GM19351 (cell line): ENCODE measurements at regions not wholly inside any gene's neighbourhood (a gene's known extent, or its start where the extent isn't known, plus 50 kb on each side); places are given as distances from the start of the nearest gene placed in this dataset.

Experiments used
- ATAC-seq: cut with Tn5 transposase; IDR thresholded peaks from one replicate; pipeline ENCODE4 v1.9.1; 2021; ENCODE audit warnings: mild to moderate bottlenecking, moderate library complexity; ENCODE audit not compliant: unreplicated experiment

DNA sequence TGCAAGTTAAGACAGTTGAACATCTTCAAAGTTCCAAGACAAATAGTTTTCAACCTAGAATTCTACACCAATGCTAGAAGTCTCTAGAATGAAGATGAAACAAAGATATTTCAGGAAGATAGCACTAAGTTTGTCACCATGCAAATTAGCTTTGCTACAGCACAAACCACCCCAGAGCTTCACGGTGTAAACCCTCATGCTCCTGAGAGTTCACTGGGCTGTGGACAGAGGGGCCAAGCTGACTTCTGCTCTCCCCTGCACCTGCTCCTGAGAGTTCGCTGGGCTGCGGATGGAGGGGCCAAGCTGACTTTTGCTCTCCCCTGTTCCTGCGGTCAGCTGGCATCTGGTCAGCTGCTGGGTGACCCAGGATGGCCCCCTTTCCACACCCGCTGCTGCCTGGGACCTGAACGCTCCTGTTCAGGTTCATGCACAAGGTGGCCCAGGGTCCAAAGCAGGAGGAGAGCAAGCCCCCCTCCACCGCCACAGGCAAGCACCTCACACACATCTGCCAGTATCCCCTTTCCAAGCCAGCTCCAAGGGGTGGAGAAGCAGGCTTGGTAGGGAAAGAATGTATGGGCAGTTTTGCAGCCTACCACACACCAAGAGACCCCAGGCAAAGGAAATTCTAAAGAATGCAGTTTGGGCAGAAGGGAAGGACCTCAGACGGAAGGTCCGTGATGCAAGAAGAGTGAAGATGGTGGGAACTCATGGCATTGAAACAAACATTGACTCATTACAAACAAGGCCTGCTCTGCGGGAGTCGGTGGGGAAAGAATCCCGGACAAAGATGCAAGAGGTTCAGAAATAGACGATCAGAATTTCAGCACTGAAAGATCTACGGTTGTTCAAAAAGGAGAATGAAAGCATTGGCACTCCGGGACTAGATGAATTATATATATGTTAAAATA is 137.8 kb upstream of the PPP2R2D start:
- no peak for ATAC-seq

DNA sequence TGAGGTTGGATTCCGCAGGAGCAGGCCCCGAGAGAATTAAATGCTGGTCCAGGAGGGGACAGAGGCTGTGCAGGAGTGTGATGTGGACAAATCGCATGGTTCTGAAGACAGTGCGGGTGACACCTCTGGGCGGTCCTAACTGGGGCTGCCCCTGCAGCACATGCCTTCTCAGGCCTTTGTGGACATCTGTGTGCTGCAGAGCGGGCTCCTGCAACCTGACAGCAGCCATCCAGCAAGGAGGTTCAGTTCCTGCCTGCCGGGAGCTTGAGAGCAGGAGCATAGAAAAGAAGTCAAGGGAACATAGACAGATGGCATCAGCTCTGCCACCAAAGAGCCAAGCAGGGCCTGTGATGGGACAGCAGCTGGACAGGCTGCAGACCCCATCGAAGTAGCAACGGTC is 135.9 kb upstream of the PPP2R2D start:
- no peak for ATAC-seq

GRCh38 chr10:131766096-131766495 is 134.7 kb upstream of the PPP2R2D start:
- ATAC-seq = no peak

DNA sequence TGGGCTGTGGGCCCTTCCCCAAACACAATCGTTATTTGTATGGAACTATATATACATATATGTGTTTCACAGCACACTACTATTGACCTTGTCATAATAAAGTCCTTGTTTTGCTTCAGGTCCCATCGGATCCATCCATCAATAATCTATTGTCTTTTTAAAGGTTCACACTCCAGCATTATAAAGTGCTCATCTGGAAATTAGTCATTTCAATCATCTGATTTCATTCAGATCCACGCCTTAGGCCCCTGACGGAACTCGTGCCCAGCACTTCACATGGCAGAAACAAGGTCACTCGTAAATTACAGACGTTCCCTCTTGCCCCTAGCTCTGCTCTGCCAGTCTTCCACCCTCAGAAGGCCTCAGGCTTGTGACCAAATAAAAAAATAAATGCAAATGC is 133.1 kb upstream of the PPP2R2D start:
- no peak for ATAC-seq

DNA sequence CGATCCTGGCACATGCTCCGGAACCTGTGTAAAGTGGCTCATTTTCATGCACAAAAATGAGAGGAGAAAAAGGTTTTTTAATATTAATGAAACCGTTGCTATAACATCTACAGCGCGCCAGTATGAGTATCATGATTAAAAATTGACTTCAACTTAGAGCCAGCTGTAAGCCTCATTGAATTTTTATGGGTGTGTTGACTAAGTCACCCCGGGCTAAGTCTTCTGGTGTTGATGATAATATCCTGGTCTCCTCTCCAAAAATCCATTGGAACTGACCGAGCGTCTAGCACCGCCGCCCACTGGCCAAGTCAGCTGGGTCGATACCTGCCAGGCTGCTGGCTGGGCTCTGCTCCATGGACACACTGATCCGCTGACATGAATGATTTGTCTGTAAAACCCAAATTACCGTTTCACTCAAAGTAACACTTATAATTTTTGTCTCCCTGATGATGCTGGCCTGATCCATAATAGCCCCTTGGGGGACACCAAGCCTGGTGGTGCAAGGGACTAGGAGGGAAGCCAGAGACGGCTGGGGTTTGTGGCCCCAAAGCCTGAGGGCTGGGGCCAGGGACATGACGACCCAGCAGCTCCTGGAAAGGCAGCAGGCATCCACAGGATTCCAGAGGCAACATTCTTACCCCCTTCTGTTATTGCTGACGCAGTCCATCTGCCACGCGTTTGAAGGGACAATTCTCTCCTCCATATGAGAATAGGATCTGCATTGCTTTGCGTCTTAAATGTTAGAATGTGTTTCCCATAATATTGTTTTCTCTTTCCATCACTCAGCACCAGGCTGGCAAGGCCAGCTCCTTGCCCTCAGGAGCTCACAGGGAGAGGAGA is 131.0 kb upstream of the PPP2R2D start:
- no peak for ATAC-seq

DNA sequence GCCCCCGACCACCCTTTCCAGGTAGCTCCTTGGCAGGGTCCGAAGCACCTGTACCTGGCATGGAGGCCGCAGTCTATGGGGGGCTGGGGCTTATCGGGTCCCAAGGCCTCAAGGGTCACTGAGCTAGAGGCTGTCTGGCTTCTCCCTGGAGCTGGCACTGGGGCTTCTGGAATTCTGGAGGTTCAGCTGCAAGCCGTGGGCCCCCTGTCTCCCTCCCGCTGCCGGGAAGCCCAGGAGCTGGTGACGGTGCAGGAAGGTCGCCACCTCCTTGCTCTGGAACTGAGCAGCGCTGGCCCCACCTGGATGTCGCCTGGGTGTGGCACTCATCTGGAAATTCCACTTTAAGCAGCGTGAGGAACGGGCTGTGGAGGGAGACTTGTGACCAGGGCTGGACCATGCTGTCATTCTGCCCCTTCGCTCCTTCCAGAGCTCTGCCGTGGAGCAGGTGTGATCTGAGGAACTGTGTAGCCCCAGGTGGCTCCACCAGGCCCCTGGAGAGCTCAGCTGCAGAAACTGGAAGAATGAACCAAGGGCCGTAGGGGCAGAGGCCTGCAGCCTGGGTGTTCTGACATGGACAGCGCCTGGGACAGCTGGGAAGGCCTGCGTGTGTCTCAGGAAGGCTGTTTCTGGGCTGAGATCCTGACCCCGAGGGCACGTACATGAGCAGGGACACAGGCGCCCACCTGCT is 129.7 kb upstream of the PPP2R2D start:
- ATAC-seq = no peak

DNA sequence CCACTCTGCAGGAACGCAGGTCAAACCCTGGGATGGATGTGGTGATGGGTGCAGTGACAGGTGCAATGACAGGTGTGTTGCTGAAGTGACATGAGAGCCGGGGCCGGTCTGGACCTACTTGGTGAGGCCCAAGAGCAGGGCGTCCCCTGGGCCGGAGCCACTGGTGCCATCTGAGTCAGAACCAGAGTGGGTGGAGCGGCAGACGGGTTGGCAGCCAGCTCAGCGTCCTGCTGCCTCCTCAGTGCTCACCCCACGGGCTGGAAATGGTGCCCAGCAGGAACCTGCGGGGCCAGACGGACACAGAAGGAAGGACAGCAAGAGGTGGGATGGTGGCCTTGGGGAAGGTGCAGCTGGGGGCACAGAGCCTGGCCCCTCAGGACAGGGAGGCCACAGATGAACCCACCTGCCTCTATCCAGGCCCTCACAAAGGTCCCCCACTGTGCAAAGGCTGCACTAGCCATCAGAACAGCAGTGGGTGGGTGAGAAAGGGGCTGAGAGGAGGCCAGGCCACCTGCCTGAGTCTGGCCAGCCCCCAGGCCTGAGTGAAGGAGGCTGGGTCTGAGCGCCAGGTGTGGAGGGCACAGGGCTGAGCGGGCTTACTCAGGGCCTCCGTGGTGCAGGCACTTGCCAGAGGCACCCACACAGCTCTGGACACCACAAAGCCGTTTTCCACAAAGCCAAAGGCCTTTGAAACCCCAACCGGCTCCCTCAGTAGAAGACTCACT is 129.0 kb upstream of the PPP2R2D start:
- ATAC-seq = no peak

- no peak for ATAC-seq
These were observed 128.4 kb upstream of the PPP2R2D start for GRCh38 chr10:131772441-131772840.

DNA sequence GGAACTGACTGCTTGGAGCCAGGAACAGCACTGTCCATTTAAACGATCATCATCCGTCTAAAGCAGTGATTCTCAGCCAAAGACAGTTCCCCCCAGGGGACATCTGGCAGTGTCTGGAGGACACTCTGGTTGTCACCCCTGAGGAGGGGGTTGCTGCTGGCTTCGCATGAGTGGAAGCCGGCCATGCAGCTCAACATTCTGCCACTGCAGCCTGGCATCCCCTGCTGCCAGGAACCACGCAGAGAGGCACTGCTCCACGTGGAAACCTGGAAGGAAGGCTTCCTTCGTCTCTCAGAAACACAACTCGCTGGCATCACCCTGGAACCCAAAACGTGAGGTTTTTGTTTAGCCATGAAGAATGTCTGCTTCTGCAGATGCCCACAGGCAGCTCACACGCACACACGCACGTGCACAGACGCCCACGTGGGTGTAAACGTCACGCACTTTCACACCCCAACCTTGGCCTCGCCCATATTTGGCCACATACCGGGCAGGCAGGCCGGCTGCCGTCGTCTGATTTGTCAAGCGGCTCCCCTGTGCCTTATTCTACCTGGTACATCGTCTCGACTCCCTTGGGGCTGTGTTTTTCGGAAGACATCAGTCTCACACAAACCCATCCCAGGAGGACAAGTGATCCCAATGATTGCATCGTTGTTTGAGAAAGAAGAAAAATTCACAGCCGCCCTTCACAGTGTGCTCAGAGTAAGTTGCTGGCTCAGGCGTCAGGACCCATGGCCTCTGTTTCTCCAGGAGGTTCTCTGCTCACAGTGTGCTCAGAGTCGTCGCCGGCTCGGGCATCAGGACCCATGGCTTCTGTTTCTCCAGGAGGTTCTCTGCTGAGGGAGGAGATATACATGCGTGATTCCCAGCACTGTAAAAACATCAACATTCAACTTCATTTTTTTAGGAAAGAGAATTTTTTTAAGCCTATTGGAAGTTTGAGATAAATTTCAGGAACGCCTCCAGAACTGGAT is 127.2 kb upstream of the PPP2R2D start:
- ATAC-seq = no peak

DNA sequence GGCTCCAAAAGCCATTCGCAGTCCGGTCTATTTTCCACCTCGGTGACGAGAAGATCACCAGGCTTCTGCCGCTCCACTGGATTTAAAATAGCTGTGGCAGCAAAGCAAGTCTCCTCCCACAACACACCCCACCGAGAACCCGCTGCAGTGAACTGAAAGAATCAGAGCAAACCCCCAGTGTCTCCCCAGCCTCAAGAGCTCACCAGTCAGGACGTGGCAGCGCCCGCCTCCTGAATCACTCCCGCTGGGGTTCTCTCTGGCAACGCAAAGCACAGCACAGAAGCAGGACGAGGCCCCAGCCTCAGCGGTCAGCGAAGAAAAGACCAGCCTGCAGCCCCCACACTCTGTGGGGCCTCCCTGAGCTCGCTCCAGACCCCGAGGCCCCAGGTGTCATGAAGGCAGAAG is 126.1 kb upstream of the PPP2R2D start:
- no peak for ATAC-seq

DNA sequence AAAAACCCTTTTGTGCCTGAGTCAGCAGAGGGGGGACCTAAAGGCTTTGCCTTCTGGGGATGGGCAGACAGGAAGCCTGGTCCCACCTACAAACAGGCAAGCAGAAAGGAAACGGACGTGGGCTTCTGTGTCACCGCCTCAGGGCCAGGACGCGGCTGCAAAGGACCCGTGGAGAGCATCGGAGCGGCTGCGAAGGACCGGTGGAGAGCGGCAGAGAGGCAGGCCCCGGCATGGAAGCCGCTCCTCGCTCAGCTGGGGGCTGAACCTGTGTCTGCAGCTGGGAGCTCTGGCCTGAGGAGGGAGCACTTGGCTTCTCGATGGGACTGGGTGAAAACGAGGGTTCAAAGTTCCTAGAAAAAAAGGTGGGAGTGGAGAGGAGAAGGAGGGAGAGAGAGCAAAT is 125.4 kb upstream of the PPP2R2D start:
- ATAC-seq = no peak

GRCh38 chr10:131775833-131776232 is 125.0 kb upstream of the PPP2R2D start:
- no peak for ATAC-seq

DNA sequence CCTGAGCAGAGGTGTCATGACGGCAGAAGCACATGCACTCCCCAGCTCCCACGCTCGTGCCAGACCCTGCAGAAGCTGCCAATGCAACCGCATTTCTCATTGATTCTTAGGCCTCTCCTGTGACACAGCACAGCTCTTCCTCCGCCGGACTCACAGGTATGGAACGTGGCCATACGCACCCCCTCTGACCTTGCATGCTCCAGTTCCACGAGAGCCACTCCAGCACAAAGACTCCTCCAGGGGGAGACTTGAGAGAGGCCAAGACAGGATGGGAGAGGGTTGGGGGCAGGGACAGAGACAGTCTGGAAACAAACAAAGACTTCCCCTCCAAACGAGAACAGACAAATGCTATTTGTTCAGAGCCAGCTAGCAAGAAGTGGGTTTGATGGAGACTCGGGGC is 124.3 kb upstream of the PPP2R2D start:
- no peak for ATAC-seq

GRCh38 chr10:131777162-131777561 is 123.6 kb upstream of the PPP2R2D start:
- ATAC-seq = no peak

GRCh38 chr10:131777921-131778320 is 122.9 kb upstream of the PPP2R2D start:
- ATAC-seq = no peak

DNA sequence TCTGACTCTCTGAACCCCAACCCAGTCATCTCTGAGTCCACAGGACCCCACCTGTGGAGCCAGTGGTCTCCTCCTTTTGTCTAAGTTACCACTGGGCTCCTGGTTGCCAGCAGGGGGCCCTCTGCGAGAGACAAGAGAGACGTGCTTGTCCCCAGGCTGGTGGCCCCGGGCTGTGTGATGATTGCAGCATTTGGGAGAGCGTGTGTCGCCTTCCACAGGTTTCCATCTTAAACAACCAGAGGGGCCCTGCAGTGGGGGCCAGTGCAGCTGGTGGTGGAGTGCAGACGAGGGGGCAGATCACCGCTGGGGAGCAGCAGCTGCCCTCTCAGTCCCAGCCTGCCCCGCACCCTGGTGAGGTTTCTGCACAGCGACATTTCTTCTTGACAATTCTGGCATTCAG is 122.4 kb upstream of the PPP2R2D start:
- no peak for ATAC-seq

DNA sequence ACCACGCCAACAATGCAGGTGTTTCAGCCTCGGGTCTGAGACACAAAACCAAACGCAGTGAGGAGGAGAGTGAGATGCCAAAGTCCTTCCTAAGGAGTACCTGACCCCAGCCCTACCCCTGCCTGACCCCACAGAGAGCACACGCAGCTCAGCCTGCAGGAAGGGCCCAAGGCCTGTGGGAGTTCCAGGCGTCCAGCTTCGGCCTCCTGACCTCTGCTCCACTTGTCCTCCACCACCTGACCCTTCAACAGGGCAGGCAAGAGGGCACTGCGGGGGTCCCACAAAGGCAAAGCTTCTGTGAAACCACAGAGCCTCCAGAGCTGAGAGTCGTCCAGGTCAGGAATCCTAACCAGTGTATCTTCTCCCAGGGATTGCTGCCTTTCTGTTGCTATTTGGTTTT is 122.0 kb upstream of the PPP2R2D start:
- no peak for ATAC-seq

DNA sequence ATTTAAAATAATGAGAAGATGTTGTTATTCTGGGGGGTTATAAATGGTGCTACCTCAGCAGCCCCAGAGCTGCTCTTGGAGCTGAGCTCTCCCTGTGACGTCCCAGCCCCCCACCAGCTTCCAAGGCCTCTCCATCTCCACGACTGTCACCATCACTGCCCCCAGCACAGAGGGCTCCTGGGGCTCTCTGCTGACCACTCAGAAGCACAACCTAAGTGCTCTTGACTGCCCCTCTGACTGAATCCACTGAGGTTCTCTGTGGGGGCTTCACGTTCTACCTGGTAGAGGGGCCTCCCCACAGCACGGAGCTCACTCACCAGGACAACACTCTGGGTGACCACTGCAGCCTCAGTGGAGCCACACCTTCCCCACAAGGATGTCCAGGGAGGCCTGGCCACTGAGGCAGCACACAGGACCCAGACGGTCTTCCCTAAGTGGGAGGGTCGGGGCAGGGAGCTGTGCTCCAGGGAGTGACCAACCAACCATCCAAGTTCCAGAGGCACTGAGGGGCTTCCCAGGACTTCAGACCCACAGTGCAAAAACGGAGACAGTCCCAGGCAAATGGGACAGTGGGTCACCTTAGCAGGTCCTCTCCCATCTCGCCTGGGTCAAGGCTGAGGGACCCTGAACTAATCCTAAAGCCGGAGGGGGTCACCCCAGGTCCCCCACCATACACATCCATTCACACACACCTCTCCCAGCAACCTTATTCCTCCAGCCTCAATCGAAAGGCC is 121.0 kb upstream of the PPP2R2D start:
- ATAC-seq = no peak

DNA sequence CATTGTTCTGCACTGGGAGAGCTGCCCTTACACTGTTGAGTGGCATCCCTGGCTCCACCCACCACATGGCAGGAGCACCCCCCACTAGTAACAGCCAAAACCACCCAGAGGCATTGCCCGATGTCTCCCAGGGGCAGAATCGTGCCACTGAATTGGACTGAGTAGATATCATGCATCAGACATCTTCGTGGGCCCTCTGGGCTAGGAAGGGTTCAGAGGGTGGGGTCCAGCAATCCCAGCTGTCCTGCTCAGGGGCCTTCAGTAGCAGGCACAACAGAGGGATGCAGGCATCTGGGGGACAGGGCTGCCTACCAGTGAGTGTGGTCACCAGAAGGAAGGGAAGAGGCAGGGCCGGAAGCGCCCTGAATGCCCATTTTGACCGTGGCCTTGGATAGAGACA is 119.7 kb upstream of the PPP2R2D start:
- no peak for ATAC-seq
